SK-N-SH (cell line): ENCODE measurements at regions not wholly inside any gene's neighbourhood (a gene's known extent, or its start where the extent isn't known, plus 50 kb on each side); places are given as distances from the start of the nearest gene placed in this dataset.

Source experiments
- CTCF ChIA-PET: fragments of 300-600, 350-600 bp; formaldehyde crosslinking; extraction: SDS; loops from one replicate; lab custom pipeline; 2021; lab: Yijun Ruan, JAX
- POLR2A ChIA-PET: fragments of 350-600 bp; sonication (Branson Sonifier 250); formaldehyde crosslinking; extraction: SDS; loops from one replicate; lab custom pipeline; 2020; ENCODE audit warnings: antibody characterized with exemption, inconsistent platforms; lab: Yijun Ruan, JAX
- DNase-seq: peaks from one replicate; pipeline ENCODE4 v3.0.0; 2012
- H2AFZ ChIP-seq: fragments of 200-600 bp; sonication (generic); 2 replicates; pipeline ENCODE4 v1.8.1; 2016; ENCODE audit warnings: antibody characterized with exemption, mild to moderate bottlenecking, low read depth
- H3F3A ChIP-seq: fragments of 200-600 bp; sonication (generic); replicated peaks from 2 replicates; pipeline ENCODE3; 2016; ENCODE audit warnings: antibody characterized with exemption, mild to moderate bottlenecking; ENCODE audit not compliant: insufficient read depth
- H3K27ac ChIP-seq, 2 experiments: fragments of 200-500 bp in 1 of 2; fragments of 200-600 bp in 1 of 2; sonication (Bioruptor generic) in 1 of 2; sonication (generic), shearing (Covaris generic) in 1 of 2; 2 replicates each; pipeline versions ENCODE4 v1.5.1 to v1.6.1; 2014 to 2016; ENCODE audit warnings: low read depth in 2 of 2, inconsistent platforms in 1 of 2, low read length in 1 of 2, mild to moderate bottlenecking in 1 of 2, mixed read lengths in 1 of 2
- H3K27me3 ChIP-seq: fragments of 200-600 bp; sonication (generic), shearing (Covaris generic); 2 replicates; pipeline ENCODE4 v1.6.1; 2016; ENCODE audit warnings: mixed run types; ENCODE audit not compliant: insufficient read depth
- H3K36me3 ChIP-seq, 2 experiments: fragments of 200-500 bp in 1 of 2; fragments of 200-600 bp in 1 of 2; sonication (Bioruptor generic) in 1 of 2; sonication (generic) in 1 of 2; replicated peaks in 1 of 2; 2 replicates each; pipeline versions ENCODE3 to v1.5.1; 2014 to 2016; ENCODE audit warnings: low read length in 1 of 2, mild to moderate bottlenecking in 1 of 2; ENCODE audit not compliant: insufficient read depth in 2 of 2, control insufficient read depth in 1 of 2
- H3K4me1 ChIP-seq, 2 experiments: fragments of 200-500 bp in 1 of 2; fragments of 200-600 bp in 1 of 2; sonication (Bioruptor generic) in 1 of 2; sonication (generic), shearing (Covaris generic) in 1 of 2; 2 replicates each; pipeline versions ENCODE4 v1.5.1 to v1.6.1; 2014 to 2016; ENCODE audit warnings: low read depth in 1 of 2, low read length in 1 of 2, mixed run types in 1 of 2; ENCODE audit not compliant: insufficient read depth in 2 of 2, control insufficient read depth in 1 of 2
- H3K4me2 ChIP-seq: fragments of 200-600 bp; sonication (generic), shearing (Covaris generic); 2 replicates; pipeline ENCODE4 v1.6.1; 2017; ENCODE audit warnings: mixed run types
- H3K4me3 ChIP-seq, 2 experiments: fragments of 200-500 bp in 1 of 2; fragments of 200-600 bp in 1 of 2; sonication (Bioruptor generic) in 1 of 2; sonication (generic), shearing (Covaris generic) in 1 of 2; 2 replicates each; pipeline versions ENCODE4 v1.5.1 to v1.8.1; 2014 to 2016; ENCODE audit warnings: low read depth in 2 of 2, inconsistent platforms in 1 of 2, low read length in 1 of 2, mild to moderate bottlenecking in 1 of 2, mixed read lengths in 1 of 2, moderate library complexity in 1 of 2
- H3K79me2 ChIP-seq: fragments of 200-600 bp; sonication (generic); 2 replicates; pipeline ENCODE4 v1.8.1; 2017; ENCODE audit warnings: mild to moderate bottlenecking; ENCODE audit not compliant: insufficient read depth
- H3K9ac ChIP-seq: fragments of 200-600 bp; sonication (generic); 2 replicates; pipeline ENCODE4 v1.6.1; 2017; ENCODE audit warnings: mixed run types
- H3K9me2 ChIP-seq: fragments of 200-600 bp; sonication (generic); 2 replicates; pipeline ENCODE4 v1.6.1; 2017; ENCODE audit warnings: mixed run types
- H3K9me3 ChIP-seq: fragments of 200-600 bp; sonication (generic); 2 replicates; pipeline ENCODE4 v1.6.1; 2017; ENCODE audit warnings: mixed run types, mild to moderate bottlenecking, moderate library complexity
- H4K20me1 ChIP-seq: fragments of 200-600 bp; sonication (generic); 2 replicates; pipeline ENCODE4 v1.6.1; 2017; ENCODE audit warnings: mild to moderate bottlenecking, mixed run types; ENCODE audit not compliant: insufficient read depth
- CHD2 ChIP-seq: fragments of 150-350 bp; IDR thresholded peaks from 2 replicates; pipeline ENCODE4 v1.6.1; 2018; ENCODE audit warnings: low read length; ENCODE audit not compliant: partially characterized antibody
- ELF1 ChIP-seq: IDR thresholded peaks from 2 replicates; pipeline ENCODE4 v1.4.0; 2012
- EP300 ChIP-seq, 2 experiments: IDR thresholded peaks; 2 replicates each; pipeline versions ENCODE4 v1.4.0 to v1.6.1; 2012; ENCODE audit warnings: borderline replicate concordance in 1 of 2, low read depth in 1 of 2, low read length in 1 of 2
- EZH2phosphoT487 ChIP-seq: fragments of 200-600 bp; sonication (generic); IDR thresholded peaks from 2 replicates; pipeline ENCODE4 v1.6.1; 2017; ENCODE audit warnings: low read depth, mixed run types, mild to moderate bottlenecking, antibody characterized with exemption, moderate library complexity, borderline replicate concordance
- FOXM1 ChIP-seq: IDR thresholded peaks from 2 replicates; pipeline ENCODE4 v1.4.0; 2012; ENCODE audit warnings: low read depth, mild to moderate bottlenecking
- GATA2 ChIP-seq: sonication (generic); formaldehyde crosslinking; IDR thresholded peaks from 2 replicates; pipeline ENCODE4 v1.5.0; 2020; ENCODE audit warnings: mild to moderate bottlenecking, missing genetic modification reagents
- MEF2A ChIP-seq: IDR thresholded peaks from 2 replicates; pipeline ENCODE4 v1.4.0; 2012; ENCODE audit warnings: low read depth, borderline replicate concordance
- MXI1 ChIP-seq: IDR thresholded peaks from 2 replicates; pipeline ENCODE4 v1.6.1; 2012; ENCODE audit warnings: mild to moderate bottlenecking, low read depth, low read length, improper control_type of control experiment
- NRF1 ChIP-seq: IDR thresholded peaks from 2 replicates; pipeline ENCODE4 v1.6.1; 2012; ENCODE audit warnings: low read depth, mild to moderate bottlenecking, low read length
- POLR2AphosphoS5 ChIP-seq: IDR thresholded peaks from 2 replicates; pipeline ENCODE4 v1.6.1; 2012; ENCODE audit warnings: low read depth, low read length
- RAD21 ChIP-seq: IDR thresholded peaks from 2 replicates; pipeline ENCODE4 v1.6.1; 2012; ENCODE audit warnings: mild to moderate bottlenecking, low read length
- RCOR1 ChIP-seq: fragments of 150-350 bp; IDR thresholded peaks from 2 replicates; pipeline ENCODE4 v1.6.1; 2017; ENCODE audit warnings: antibody characterized with exemption, low read length
- RFX5 ChIP-seq: IDR thresholded peaks from 2 replicates; pipeline ENCODE4 v1.6.1; 2012; ENCODE audit warnings: mild to moderate bottlenecking, improper control_type of control experiment, low read length
- USF2 ChIP-seq: fragments of 150-350 bp; IDR thresholded peaks from 2 replicates; pipeline ENCODE4 v1.6.1; 2017; ENCODE audit warnings: antibody characterized with exemption, low read length, low read depth, borderline replicate concordance
- WGBS: methylation state at CpG from one replicate; pipeline ENCODE4 v1.1.6; 2017; ENCODE audit warnings: low lambda C conversion rate; 5-methylcytosine and 5-hydroxymethylcytosine counted together
- TF ChIP-seq, protein P1 (sequence below): IDR thresholded peaks from 2 replicates; pipeline ENCODE4 v1.4.0; 2012; ENCODE audit warnings: low read depth, borderline replicate concordance
- TF ChIP-seq, protein P2 (sequence below): IDR thresholded peaks from 2 replicates; pipeline ENCODE4 v1.4.0; 2012; ENCODE audit warnings: low read depth, borderline replicate concordance
- TF ChIP-seq, protein P3 (sequence below): fragments of 150-350 bp; IDR thresholded peaks from 2 replicates; pipeline ENCODE4 v1.6.1; 2016; ENCODE audit warnings: mild to moderate bottlenecking, low read depth, low read length

DNA sequence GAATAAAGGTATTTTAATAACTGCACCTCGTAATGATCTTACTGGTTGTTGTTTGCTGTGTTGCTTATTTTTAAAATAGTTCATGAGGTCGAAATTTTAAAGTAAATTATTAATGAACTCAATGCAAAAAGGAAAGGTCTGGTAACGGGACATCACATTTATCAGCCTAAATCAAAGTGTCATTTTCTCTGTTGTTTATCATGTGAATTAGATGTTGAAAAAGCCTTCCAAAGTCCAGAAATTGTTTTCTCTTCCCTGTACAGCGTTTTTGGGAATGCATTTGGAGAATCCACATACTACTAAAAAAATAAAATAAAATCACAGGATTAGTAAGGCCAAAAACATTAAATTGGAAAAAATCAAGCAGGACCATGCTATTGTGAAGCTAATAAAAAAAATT is 339.2 kb upstream of the NECTIN3 start:
- no peak overlapping the region for H3K9ac ChIP-seq
- CTCF ChIA-PET = no interaction called here
- H3K27ac ChIP-seq = no peak overlapping the region
- no peaks in the 10 kb centered on the region for H3F3A ChIP-seq
- TF ChIP-seq EP300 (IDR thresholded peaks at IDR 0.05; ENCODE audit: borderline replicate concordance in 1 of 2, low read depth in 1 of 2, low read length in 1 of 2) = no peak
- no peak for TF ChIP-seq FOXM1
- TF ChIP-seq, protein P1, sequence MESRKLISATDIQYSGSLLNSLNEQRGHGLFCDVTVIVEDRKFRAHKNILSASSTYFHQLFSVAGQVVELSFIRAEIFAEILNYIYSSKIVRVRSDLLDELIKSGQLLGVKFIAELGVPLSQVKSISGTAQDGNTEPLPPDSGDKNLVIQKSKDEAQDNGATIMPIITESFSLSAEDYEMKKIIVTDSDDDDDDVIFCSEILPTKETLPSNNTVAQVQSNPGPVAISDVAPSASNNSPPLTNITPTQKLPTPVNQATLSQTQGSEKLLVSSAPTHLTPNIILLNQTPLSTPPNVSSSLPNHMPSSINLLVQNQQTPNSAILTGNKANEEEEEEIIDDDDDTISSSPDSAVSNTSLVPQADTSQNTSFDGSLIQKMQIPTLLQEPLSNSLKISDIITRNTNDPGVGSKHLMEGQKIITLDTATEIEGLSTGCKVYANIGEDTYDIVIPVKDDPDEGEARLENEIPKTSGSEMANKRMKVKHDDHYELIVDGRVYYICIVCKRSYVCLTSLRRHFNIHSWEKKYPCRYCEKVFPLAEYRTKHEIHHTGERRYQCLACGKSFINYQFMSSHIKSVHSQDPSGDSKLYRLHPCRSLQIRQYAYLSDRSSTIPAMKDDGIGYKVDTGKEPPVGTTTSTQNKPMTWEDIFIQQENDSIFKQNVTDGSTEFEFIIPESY = no peak
- no peaks in the 10 kb centered on the region for H4K20me1 ChIP-seq
- H3K4me3 ChIP-seq = no peak overlapping the region
- no peaks in the 10 kb centered on the region for H3K27me3 ChIP-seq
- no peak overlapping the region for H3K4me2 ChIP-seq
- H2AFZ ChIP-seq = no peak overlapping the region
- 48% methylated on average over 4 of the region's 4 CpGs for WGBS
- no peaks in the 10 kb centered on the region for H3K9me2 ChIP-seq
- H3K9me3 ChIP-seq = no peaks in the 10 kb centered on the region
- H3K36me3 ChIP-seq = no peaks in the 10 kb centered on the region
- no peaks in the 10 kb centered on the region for H3K4me1 ChIP-seq
- no peak for DNase-seq
- H3K79me2 ChIP-seq = no peaks in the 10 kb centered on the region
- POLR2A ChIA-PET = no interaction called here

DNA sequence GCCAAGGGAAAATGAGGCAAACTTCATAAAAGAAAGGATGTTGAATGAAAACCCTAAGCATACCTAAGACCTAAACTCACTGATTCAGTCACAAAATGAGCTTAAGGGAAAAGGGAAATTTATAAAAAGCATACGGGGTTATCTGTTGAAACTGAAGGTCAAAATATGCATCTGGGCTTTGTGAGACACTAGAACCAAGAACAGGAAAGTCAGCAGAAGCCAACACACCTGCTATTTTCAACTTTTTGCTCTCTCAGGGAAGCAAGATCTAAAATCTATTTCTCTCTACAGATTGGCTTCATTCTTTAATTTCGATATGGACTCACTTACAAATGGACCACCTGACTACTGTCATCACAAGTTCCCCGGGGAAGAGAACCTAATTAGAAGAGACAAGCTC is 338.6 kb upstream of the NECTIN3 start:
- Histone ChIP-seq H3K79me2 (no peaks in the 10 kb centered on the region), H3K9me3 (no peaks in the 10 kb centered on the region), H3K9ac (no peak overlapping the region), H2AFZ (0 out of 2 replicates have a peak overlapping the region, but pooled peaks have one; percentile 6), H3F3A (no peaks in the 10 kb centered on the region), H3K4me2 (no peak overlapping the region), H3K4me1 (no peaks in the 10 kb centered on the region), H3K27me3 (no peaks in the 10 kb centered on the region), H3K36me3 (no peaks in the 10 kb centered on the region), H4K20me1 (no peaks in the 10 kb centered on the region), H3K27ac (no peak overlapping the region), H3K4me3 (no peak overlapping the region), H3K9me2 (no peaks in the 10 kb centered on the region)
- ChIA-PET POLR2A (no interaction called here), CTCF (no interaction called here)
- WGBS = 70% methylated on average over 3 of the region's 3 CpGs
- TF ChIP-seq CHD2 (no peak), MEF2A (no peak), POLR2AphosphoS5 (no peak), GATA2 (no peak), MXI1 (no peak), EP300 (IDR thresholded peaks at IDR 0.05; ENCODE audit: borderline replicate concordance in 1 of 2, low read depth in 1 of 2, low read length in 1 of 2) (no peak), ELF1 (no peak), NRF1 (no peak), RAD21 (no peak), USF2 (no peak), EZH2phosphoT487 (no peak), RCOR1 (no peak), FOXM1 (no peak), RFX5 (no peak)
- TF ChIP-seq, protein P2, sequence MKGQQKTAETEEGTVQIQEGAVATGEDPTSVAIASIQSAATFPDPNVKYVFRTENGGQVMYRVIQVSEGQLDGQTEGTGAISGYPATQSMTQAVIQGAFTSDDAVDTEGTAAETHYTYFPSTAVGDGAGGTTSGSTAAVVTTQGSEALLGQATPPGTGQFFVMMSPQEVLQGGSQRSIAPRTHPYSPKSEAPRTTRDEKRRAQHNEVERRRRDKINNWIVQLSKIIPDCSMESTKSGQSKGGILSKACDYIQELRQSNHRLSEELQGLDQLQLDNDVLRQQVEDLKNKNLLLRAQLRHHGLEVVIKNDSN = no peak
- TF ChIP-seq, protein P3, sequence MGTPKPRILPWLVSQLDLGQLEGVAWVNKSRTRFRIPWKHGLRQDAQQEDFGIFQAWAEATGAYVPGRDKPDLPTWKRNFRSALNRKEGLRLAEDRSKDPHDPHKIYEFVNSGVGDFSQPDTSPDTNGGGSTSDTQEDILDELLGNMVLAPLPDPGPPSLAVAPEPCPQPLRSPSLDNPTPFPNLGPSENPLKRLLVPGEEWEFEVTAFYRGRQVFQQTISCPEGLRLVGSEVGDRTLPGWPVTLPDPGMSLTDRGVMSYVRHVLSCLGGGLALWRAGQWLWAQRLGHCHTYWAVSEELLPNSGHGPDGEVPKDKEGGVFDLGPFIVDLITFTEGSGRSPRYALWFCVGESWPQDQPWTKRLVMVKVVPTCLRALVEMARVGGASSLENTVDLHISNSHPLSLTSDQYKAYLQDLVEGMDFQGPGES = no peak
- no peak for DNase-seq
